Tibial nerve (tissue), 3 donors: ENCODE measurements at regions not wholly inside any gene's neighbourhood (a gene's known extent, or its start where the extent isn't known, plus 50 kb on each side); places are given as distances from the start of the nearest gene placed in this dataset.

Source experiments
- POLR2A ChIP-seq, 2 donors: fragments of 450-650 bp; IDR thresholded peaks; one replicate each; pipeline ENCODE4 v1.6.1; 2017; ENCODE audit warnings: antibody characterized with exemption in 2 of 2, mild to moderate bottlenecking in 2 of 2, moderate library complexity in 2 of 2
- TF ChIP-seq, protein P1 (sequence below), 5 experiments: fragments of 200-600 bp in 3 of 5; fragments of 450-650 bp in 2 of 5; sonication (generic) in 3 of 5; IDR thresholded peaks; one replicate each; pipeline ENCODE4 v1.5.1; 2016 to 2019; ENCODE audit warnings: antibody characterized with exemption in 5 of 5, mild to moderate bottlenecking in 3 of 5, moderate library complexity in 2 of 5

DNA sequence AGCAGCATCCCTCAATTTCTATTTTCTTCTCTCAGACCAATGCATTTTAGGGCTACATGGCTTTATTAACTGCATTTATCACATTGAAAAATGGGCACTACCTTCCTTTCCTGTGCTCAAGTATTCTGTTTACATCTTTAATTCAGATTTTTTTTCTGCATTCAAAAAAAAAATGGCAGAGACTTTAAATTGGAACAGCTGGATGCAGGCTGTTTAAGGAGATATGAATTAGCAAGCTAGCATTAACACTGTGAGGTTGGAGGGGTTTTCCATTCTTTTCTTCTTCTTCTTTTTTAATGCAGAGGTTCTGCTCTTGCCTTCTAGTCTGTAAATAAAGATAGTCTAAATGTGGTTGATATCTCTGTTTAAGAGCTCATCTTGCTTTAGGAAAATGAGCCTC is 242.9 kb upstream of the RBFOX1 start:
- TF ChIP-seq, protein P1, sequence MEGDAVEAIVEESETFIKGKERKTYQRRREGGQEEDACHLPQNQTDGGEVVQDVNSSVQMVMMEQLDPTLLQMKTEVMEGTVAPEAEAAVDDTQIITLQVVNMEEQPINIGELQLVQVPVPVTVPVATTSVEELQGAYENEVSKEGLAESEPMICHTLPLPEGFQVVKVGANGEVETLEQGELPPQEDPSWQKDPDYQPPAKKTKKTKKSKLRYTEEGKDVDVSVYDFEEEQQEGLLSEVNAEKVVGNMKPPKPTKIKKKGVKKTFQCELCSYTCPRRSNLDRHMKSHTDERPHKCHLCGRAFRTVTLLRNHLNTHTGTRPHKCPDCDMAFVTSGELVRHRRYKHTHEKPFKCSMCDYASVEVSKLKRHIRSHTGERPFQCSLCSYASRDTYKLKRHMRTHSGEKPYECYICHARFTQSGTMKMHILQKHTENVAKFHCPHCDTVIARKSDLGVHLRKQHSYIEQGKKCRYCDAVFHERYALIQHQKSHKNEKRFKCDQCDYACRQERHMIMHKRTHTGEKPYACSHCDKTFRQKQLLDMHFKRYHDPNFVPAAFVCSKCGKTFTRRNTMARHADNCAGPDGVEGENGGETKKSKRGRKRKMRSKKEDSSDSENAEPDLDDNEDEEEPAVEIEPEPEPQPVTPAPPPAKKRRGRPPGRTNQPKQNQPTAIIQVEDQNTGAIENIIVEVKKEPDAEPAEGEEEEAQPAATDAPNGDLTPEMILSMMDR (IDR thresholded peaks at IDR 0.05), result no peak
- no peak for TF ChIP-seq POLR2A (IDR thresholded peaks at IDR 0.05)
